GM12872 (cell line): ENCODE measurements at regions not wholly inside any gene's neighbourhood (a gene's known extent, or its start where the extent isn't known, plus 50 kb on each side); places are given as distances from the start of the nearest gene placed in this dataset.

ENCODE experiments used
- TF ChIP-seq, protein P1 (sequence below): IDR thresholded peaks from 3 replicates; pipeline ENCODE4 v1.5.1; 2011; ENCODE audit warnings: low read depth, mild to moderate bottlenecking, low read length, moderate library complexity; ENCODE audit not compliant: insufficient read depth

DNA sequence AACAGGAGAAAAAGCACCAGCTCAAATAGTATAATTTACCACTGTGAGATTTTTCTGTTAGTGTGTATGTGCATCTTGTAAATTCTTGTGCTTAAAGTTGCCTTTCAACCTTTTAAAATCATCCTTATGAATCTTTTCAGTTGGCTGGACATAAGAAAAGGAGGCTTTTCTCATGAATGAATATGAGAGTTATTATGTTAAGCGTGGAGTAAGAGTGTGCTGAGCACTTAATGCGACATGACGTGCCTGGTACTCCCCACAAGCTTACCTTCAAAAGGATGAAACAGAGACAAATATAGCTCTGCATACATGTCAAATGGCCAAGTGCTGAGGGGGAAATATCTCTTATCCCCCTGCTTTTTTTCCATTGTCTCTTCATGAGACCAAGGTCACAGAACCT, 85.3 kb upstream of the ADGRL2 start:
- TF ChIP-seq, protein P1, sequence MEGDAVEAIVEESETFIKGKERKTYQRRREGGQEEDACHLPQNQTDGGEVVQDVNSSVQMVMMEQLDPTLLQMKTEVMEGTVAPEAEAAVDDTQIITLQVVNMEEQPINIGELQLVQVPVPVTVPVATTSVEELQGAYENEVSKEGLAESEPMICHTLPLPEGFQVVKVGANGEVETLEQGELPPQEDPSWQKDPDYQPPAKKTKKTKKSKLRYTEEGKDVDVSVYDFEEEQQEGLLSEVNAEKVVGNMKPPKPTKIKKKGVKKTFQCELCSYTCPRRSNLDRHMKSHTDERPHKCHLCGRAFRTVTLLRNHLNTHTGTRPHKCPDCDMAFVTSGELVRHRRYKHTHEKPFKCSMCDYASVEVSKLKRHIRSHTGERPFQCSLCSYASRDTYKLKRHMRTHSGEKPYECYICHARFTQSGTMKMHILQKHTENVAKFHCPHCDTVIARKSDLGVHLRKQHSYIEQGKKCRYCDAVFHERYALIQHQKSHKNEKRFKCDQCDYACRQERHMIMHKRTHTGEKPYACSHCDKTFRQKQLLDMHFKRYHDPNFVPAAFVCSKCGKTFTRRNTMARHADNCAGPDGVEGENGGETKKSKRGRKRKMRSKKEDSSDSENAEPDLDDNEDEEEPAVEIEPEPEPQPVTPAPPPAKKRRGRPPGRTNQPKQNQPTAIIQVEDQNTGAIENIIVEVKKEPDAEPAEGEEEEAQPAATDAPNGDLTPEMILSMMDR: no peak

DNA sequence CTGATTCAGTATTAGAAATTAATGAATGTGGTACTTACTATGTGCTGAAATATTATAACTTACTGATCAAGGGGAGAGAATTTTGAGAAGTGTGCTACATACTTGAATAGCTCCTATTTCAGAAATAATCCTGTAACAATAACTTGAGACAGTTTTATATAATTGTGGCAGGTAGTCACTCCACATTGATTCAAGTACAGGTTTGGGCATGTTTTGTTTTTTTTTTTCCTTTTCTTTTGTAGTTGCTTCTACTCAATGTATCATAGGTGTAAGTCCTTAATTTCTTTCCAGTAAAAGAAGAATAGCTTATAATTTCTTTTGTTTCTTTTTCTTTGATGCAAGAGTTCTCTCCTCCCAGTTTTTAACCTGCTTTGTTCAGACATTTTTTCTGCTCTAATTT, 86.1 kb upstream of the ADGRL2 start:
- TF ChIP-seq, protein P1: no peak

DNA sequence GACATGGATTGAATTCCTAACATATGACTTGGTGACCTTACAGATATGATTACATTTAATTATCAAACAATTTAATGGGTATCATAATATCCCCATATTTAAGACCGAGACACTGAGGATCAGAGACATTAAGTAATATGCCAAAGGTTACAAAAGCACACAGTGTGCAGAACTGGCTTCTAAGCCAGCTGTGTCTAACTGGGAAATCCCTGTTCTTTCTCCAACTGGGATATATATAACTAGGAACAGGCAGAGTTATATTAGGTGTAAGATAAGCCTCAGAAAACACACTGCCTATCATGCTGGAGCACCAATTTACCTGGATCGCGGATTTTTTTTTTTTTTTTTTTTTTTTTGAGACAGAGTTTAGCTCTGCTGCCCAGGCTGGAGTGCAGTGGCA, 88.3 kb upstream of the ADGRL2 start:
- TF ChIP-seq, protein P1: no peak

DNA sequence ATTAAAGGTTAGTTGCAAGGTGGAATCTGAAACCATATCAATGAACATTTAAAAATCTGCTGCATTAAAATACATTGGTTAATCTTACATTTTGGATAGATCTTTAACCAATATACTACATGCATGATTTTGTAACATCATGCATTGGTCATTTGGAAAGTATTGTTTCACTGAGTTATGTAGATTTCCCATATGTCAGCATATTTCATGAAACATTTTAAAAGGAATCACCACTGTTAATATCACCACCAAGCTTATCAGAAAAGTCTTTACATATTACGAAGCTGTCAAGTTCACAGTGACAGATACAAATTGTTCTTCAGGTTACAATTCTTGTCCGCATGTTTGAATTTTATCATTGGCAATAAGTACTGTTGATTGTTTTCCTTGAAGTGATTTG, 89.9 kb upstream of the ADGRL2 start:
- TF ChIP-seq, protein P1: no peak

DNA sequence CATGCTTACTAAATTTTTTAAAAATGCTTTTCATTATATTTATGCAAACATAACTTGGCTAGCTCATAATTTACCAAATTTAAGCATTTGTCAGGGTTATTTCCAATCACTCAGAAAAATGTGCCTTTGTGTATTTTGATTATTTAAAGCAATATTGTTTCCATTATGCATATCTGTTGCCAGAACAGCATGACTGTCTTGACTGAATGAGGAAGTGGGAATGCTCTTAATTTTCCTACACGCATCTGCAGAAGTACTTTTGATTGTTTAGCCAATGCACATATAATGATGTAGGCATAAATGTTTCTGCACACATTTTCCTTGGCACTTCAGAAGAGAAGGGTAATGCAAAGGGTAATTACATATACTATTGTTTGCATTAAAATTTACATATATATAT, 92.5 kb upstream of the ADGRL2 start:
- TF ChIP-seq, protein P1: no peak

DNA sequence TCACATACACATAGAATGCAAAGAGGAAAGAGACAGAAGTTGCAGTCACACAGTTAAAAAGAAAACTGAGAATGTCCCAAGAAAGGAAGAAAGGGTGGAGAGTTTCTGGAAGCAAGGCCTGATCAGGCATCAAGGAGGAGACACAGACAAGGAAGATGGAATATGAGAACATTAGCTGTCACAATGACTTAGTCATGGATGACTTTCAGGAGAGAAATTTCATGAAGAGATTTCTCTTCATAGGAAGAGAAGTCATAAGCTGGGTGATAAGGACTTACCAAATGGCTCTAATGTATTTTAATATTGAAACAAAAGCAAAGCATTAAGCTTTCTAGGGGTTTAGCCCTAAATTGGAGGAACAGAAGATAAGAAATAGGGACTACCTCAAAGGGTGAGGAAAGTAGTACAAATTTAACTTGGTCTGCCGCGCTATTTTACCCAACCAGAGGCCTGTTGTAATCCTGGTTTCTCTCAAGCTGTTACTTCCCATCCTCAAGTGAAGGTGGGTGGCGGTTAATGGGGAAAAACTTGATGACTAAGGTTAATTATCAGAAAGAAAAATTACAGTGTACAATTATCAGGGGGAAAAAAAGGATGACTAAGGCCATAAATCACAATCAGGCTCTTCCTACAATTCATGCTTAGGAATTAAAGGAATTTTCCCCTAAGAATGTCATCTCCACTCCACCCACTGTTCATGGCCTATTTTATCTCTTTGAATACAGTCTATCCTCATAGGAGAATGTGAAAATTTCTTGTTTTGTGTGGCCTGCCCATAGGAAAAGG, 93.9 kb upstream of the ADGRL2 start:
- TF ChIP-seq, protein P1: no peak

DNA sequence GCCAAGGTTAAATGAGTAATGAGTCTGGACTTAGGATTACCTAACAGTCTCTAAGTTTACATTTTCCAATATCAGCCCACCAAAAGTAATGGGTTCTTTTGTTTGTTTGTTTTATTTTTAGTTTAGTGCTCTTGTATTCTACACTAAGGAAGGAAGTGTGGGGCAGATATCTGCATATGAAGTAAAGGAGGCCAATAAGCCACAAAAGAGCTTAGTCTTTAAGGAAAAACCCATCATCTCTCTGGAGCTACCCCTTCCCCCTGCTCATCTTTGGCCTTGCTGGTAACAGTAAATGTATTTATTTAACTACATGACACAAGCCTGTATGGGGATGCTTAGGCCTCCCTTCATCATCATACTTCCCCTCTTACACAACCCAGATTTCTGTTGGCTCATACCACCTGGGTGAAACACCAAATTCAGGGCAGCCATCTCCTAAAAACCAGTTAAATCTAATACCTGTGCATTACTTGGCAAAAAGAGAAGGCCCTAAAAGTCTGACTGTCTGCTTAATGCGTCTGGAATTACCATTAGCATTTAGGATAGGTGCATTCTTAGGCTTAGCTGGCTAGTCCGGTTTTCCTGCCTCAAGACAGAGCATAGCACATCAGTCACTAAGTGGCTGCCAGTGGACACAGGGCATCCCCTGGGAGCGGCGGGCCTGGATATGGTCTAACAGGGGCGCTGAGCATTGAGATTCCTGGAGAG, 96.8 kb upstream of the ADGRL2 start:
- TF ChIP-seq, protein P1: no peak
